Mammary epithelial cell (primary cell): ENCODE measurements at regions not wholly inside any gene's neighbourhood (a gene's known extent, or its start where the extent isn't known, plus 50 kb on each side); places are given as distances from the start of the nearest gene placed in this dataset.

Experiments used
- CTCF ChIP-seq, 2 donors: IDR thresholded peaks in 1 of 2; conservative IDR thresholded peaks in 1 of 2; 2 replicates each; pipeline ENCODE4 v1.5.1; 2011 to 2012; ENCODE audit warnings: inconsistent platforms in 2 of 2, low read length in 2 of 2, mild to moderate bottlenecking in 2 of 2, control low read depth in 1 of 2, low read depth in 1 of 2; ENCODE audit not compliant: insufficient read depth in 1 of 2; ENCODE audit errors: extremely low read depth in 1 of 2
- EZH2 ChIP-seq: IDR thresholded peaks from 2 replicates; pipeline ENCODE4 v1.6.1; 2012; ENCODE audit warnings: low read length, inconsistent platforms, borderline replicate concordance

- TF ChIP-seq CTCF (conservative IDR thresholded peaks at IDR 0.05 in 1 of 2, IDR thresholded peaks at IDR 0.05 in 1 of 2; ENCODE audit: extremely low read depth in 1 of 2, insufficient read depth in 1 of 2, low read depth in 1 of 2, low read length in 2 of 2) (no peak), EZH2 (no peak)
These were observed 217.8 kb downstream of the CDRT15L2 start for GRCh38 chr17:20797292-20797691.
